ENCODE measurements at regions not wholly inside any gene's neighbourhood (a gene's known extent, or its start where the extent isn't known, plus 50 kb on each side); places are given as distances from the start of the nearest gene placed in this dataset.
"Not testable (repeated sequence)": the region's sequence is repeated elsewhere in the genome, so short reads cannot be mapped to it uniquely, and the experiment has no call there.

DNA sequence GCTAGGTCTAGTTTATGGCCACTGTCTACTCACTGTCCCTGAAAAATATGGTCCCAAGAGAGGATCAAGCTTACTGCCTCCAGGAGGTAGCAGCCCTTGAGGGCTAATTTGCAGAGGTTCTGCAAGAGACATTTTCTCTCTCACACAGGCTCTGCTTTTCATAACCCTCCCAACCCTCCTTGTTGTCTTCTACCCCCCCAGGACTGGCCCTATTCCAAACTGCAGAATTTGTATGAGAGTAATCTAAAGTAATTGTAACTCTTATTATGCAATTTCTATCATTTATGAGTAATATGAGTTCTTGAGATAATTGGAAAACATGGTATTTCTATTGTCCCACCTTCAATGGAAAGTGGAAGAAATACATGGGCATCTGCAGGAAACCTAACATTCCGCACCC, 70.4 kb upstream of the CD55 start:
- H3K27ac ChIP-seq = peak overlapping the region in 2 of 11 experiments; percentile 74 to 89; a peak in 2 of 22 replicates
- H3K9me3 ChIP-seq (replicated peaks in 1 of 11) = peaks cover 17 to 36% (median 22%) of the 10 kb centered on the region in 11 experiments
- H3K4me2 ChIP-seq = peak overlapping the region in 3 of 11 experiments; percentile 66 to 91 (median 71); a peak in 6 of 22 replicates
- TF ChIP-seq Cebpa-rat (IDR thresholded peaks at IDR 0.05) = no peak
- no peak overlapping the region for H3K4me3 ChIP-seq
- no peak overlapping the region for H3K9ac ChIP-seq
- H4K20me1 ChIP-seq = no peaks in the 10 kb centered on the region
- H3K4me1 ChIP-seq = peaks cover 0 to 74% (median 7%) of the 10 kb centered on the region in 10 experiments; a peak in 9 of 20 replicates
- H3K36me3 ChIP-seq = peaks cover 0 to 11% (median 0%) of the 10 kb centered on the region in 11 experiments; a peak in 3 of 22 replicates
- no peaks in the 10 kb centered on the region for H3K27me3 ChIP-seq

DNA sequence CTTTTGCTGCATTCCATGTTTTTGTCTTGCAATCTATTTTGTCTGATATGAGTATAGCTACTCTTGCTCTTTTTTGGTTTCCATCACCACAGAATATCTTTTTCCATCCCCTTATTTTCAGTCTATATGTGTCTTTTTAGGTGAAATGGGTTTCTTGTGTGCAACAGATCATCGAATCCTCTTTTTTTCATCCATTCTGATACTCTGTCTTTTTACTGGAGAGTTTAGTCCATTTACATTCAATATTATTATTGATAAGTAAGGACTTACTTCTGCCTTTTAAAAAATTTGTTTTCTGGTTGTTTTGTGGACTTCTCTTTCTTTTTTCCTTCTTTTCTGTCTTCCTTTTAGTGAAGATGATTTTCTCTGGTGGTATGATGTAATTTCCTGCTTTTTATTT, 64.6 kb upstream of the CD55 start:
- H3K4me3 ChIP-seq = no peak overlapping the region
- H3K9ac ChIP-seq = no peak overlapping the region
- H3K27me3 ChIP-seq = no peaks in the 10 kb centered on the region
- peak overlapping the region in 3 of 11 experiments; percentile 7 to 29 (median 13); a peak in 4 of 22 replicates for H3K4me2 ChIP-seq
- peaks cover 0 to 51% (median 0%) of the 10 kb centered on the region in 10 experiments; a peak in 5 of 20 replicates for H3K4me1 ChIP-seq
- H3K36me3 ChIP-seq = peaks cover 0 to 11% (median 0%) of the 10 kb centered on the region in 11 experiments; a peak in 3 of 22 replicates
- TF ChIP-seq Cebpa-rat (IDR thresholded peaks at IDR 0.05) = no peak
- H4K20me1 ChIP-seq = no peaks in the 10 kb centered on the region
- H3K9me3 ChIP-seq (replicated peaks in 1 of 11) = peaks cover 25 to 72% (median 39%) of the 10 kb centered on the region in 11 experiments
- H3K27ac ChIP-seq = peak overlapping the region in 1 of 11 experiments; percentile 21; a peak in 1 of 22 replicates

DNA sequence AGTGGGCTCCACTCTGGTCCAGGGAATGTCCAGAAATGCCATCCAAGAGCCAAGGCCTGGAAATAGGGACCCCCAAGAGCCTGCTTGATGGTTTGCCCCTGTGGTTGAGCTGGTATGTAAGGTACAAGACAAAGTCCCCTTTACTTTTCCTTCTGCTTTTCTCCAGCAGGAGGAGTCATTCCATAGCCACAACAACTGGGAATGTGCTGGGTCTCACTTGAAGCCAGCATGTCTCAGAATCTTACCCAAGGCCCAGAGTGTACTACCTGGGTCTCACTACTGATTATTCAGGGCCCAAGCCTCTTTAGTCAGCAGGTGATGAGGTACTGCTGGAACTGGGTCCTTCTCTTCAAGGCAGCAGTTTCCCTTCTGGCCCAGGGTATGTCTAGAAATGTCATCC, 62.1 kb upstream of the CD55 start:
- Histone ChIP-seq H3K4me3 (no peak overlapping the region), H3K4me1 (peaks cover 0 to 45% (median 0%) of the 10 kb centered on the region in 10 experiments; a peak in 5 of 20 replicates), H3K9me3 (replicated peaks in 1 of 11) (peaks cover 21 to 55% (median 32%) of the 10 kb centered on the region in 11 experiments), H4K20me1 (no peaks in the 10 kb centered on the region), H3K27ac (no peak overlapping the region), H3K27me3 (no peaks in the 10 kb centered on the region), H3K9ac (no peak overlapping the region), H3K4me2 (peak overlapping the region in 2 of 11 experiments; percentile 21 to 45; a peak in 2 of 22 replicates), H3K36me3 (peaks cover 0 to 10% (median 0%) of the 10 kb centered on the region in 11 experiments; a peak in 3 of 22 replicates)
- no peak for TF ChIP-seq Cebpa-rat (IDR thresholded peaks at IDR 0.05)

DNA sequence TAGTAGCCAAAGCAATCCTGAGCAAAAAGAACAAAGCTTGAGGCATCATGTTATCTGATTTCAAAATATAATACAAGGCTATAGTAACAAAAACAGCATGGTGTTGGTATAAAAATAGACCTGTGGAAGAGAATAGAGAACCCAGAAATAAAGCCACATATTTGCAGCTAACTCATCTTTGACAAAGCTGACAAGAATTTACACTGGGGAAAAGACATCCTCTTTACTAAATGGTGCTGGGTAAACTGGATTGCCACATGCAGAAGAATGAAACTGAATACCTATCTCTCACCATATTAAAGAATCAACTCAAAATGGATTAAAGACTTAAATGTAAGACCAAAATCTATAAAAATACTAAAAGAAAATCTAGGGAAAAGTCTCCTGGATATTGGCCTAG, 59.5 kb upstream of the CD55 start:
- Histone ChIP-seq H3K9ac (no peak overlapping the region), H3K9me3 (replicated peaks in 1 of 11) (peaks cover 0 to 29% (median 6%) of the 10 kb centered on the region in 11 experiments; a peak in 14 of 22 replicates), H3K4me3 (no peak overlapping the region), H3K27ac (no peak overlapping the region), H3K4me1 (peaks cover 0 to 24% (median 0%) of the 10 kb centered on the region in 10 experiments; a peak in 2 of 20 replicates), H4K20me1 (no peaks in the 10 kb centered on the region), H3K4me2 (no peak overlapping the region), H3K36me3 (no peaks in the 10 kb centered on the region), H3K27me3 (no peaks in the 10 kb centered on the region)
- no peak for TF ChIP-seq Cebpa-rat (IDR thresholded peaks at IDR 0.05)

DNA sequence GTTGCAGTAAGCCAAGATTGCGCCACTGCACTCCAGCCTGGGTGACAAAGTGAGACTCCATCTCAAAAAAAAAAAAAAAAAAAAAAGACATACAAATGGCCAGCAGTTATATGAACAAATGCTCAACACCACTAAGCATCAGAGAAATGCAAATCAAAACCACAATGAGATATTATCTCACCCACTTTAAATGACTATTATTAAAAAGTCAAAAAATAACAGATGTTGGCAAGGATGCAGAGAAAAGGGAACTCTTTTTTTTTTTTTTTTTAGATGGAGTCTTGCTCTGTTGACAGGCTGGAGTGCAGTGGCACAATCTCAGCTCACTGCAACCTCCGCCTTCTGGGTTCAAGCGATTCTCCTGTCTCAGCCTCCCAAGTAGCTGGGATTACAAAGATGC, 58.6 kb upstream of the CD55 start:
- not testable (repeated sequence) for H4K20me1 ChIP-seq, H3K4me2 ChIP-seq, H3K9ac ChIP-seq, H3K27ac ChIP-seq, H3K36me3 ChIP-seq, H3K27me3 ChIP-seq, H3K4me3 ChIP-seq
- H3K4me1 ChIP-seq = peaks cover 0 to 17% (median 0%) of the 10 kb centered on the region in 10 experiments; a peak in 2 of 20 replicates
- H3K9me3 ChIP-seq (replicated peaks in 1 of 11) = peaks cover 0 to 20% (median 0%) of the 10 kb centered on the region in 11 experiments; a peak in 9 of 22 replicates

DNA sequence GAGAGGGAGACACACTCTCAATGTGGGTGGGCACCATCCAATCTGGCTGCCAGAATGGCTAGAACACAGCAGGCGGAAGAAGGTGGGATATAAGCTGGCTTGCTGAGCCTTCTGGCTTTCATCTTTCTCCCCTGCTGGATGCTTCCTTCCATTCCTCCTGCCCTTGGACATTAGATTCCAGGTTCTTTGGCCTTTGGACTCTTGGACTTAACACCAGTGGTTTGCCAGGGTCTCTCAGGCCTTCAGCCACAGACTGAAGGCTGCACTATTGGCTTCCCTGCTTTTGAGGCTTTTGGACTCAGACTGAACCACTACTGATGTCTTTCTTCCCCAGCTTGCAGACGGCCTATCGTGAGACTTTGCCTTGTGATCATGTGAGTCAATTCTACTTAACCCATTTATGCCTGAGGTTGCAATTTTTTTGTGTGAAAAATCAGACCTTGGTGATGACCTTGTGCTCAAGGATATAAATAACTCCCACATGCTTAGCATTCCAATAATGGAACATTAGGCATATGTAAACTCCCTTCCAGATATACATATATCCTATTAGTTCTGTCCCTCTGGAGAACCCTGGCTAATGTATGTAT, 56.7 kb upstream of the CD55 start:
- H3K4me3 ChIP-seq = no peak overlapping the region
- H3K27ac ChIP-seq = no peak overlapping the region
- no peaks in the 10 kb centered on the region for H4K20me1 ChIP-seq
- no peaks in the 10 kb centered on the region for H3K36me3 ChIP-seq
- no peak for TF ChIP-seq Cebpa-rat (IDR thresholded peaks at IDR 0.05)
- peaks cover 0 to 5% (median 0%) of the 10 kb centered on the region in 10 experiments; a peak in 2 of 20 replicates for H3K4me1 ChIP-seq
- H3K27me3 ChIP-seq = no peaks in the 10 kb centered on the region
- peaks cover 0 to 4% (median 0%) of the 10 kb centered on the region in 11 experiments; a peak in 4 of 22 replicates for H3K9me3 ChIP-seq (replicated peaks in 1 of 11)
- H3K4me2 ChIP-seq = no peak overlapping the region
- H3K9ac ChIP-seq = no peak overlapping the region

DNA sequence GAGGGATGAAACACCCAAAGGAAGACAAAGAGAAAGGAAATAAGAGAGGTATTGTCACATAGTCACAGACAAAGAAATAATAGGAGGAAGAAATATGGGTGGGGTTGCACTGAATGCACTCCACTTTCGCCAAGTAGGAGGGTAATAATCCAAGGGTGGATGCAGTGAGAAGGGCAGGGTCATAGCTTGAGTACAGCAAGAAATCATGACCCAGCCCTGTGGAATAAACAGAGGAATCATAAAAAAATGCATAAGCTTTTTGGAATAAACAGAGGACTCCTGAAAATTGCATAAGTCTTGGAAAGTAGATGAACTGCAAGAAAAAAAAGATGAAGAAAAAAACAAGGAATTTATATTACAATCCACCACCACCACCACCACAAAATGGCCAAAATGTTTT, 53.1 kb upstream of the CD55 start:
- peaks cover 0 to 4% (median 0%) of the 10 kb centered on the region in 10 experiments; a peak in 1 of 20 replicates for H3K4me1 ChIP-seq
- H3K27me3 ChIP-seq = no peaks in the 10 kb centered on the region
- no peaks in the 10 kb centered on the region for H4K20me1 ChIP-seq
- peaks cover 0 to 8% (median 0%) of the 10 kb centered on the region in 11 experiments; a peak in 5 of 22 replicates for H3K9me3 ChIP-seq (replicated peaks in 1 of 11)
- H3K36me3 ChIP-seq = no peaks in the 10 kb centered on the region
- H3K4me2 ChIP-seq = no peak overlapping the region
- no peak overlapping the region for H3K27ac ChIP-seq
- H3K4me3 ChIP-seq = no peak overlapping the region
- no peak for TF ChIP-seq Cebpa-rat (IDR thresholded peaks at IDR 0.05)
- H3K9ac ChIP-seq = no peak overlapping the region

DNA sequence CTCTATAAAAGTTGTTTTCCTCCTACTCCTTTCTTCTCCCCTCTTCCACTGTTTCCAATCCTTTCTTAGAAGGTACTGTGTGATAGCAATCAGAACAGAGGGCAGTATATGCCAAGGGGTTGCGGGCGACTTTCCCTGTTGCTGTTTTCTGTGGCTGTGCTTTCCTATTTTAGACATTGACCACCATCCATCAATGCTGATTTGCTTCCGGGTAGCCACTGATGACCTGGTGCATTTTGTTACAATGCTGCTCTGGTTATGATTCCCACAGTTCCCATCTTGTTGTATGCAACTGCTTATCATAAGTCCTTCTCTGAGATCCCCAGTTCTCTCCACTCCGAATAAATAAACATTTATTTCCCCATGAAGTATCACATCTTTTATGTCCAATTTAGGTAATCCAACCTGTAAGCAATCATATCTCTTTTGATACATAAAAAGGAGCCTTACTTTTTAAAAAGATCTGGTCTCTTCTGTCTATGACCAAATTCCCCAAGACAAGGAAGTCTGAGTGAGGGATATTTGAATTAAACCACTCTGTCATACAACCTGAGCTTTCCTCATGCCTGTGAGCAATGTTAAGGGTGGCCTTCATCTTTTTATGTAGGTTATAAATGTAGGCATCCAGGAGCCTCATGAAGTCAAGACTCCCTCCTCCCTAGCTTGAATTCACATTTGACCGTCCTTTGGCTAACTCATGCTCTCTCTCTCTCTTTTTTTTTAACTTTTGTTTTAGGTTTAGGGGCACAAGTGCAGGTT, 52.5 kb upstream of the CD55 start:
- H3K27me3 ChIP-seq = no peaks in the 10 kb centered on the region
- H3K9ac ChIP-seq = no peak overlapping the region
- no peak overlapping the region for H3K27ac ChIP-seq
- no peaks in the 10 kb centered on the region for H4K20me1 ChIP-seq
- H3K4me1 ChIP-seq = peaks cover 0 to 6% (median 0%) of the 10 kb centered on the region in 10 experiments; a peak in 1 of 20 replicates
- H3K4me3 ChIP-seq = no peak overlapping the region
- no peak for TF ChIP-seq Cebpa-rat (IDR thresholded peaks at IDR 0.05)
- H3K9me3 ChIP-seq (replicated peaks in 1 of 11) = peaks cover 0 to 11% (median 2%) of the 10 kb centered on the region in 11 experiments; a peak in 10 of 22 replicates
- H3K36me3 ChIP-seq = no peaks in the 10 kb centered on the region
- H3K4me2 ChIP-seq = no peak overlapping the region
